AG04449 (cell line): ENCODE measurements at regions not wholly inside any gene's neighbourhood (a gene's known extent, or its start where the extent isn't known, plus 50 kb on each side); places are given as distances from the start of the nearest gene placed in this dataset.

Experiments used
- CTCF ChIA-PET: fragments of 350-600 bp; formaldehyde crosslinking; extraction: SDS; loops from one replicate; lab custom pipeline; 2021; ENCODE audit warnings: antibody characterized with exemption; lab: Yijun Ruan, JAX
- POLR2A ChIA-PET: fragments of 400-600, 350-600 bp; formaldehyde crosslinking; extraction: SDS; loops from one replicate; lab custom pipeline; 2020; ENCODE audit warnings: antibody characterized with exemption, inconsistent platforms; lab: Yijun Ruan, JAX
- DNase-seq: peaks from one replicate; pipeline ENCODE4 v3.0.0-alpha.2; 2010; ENCODE audit warnings: low read depth, low spot score
- H3K4me3 ChIP-seq: 2 replicates; pipeline ENCODE4 v1.5.1; 2011; ENCODE audit warnings: low read depth, mild to moderate bottlenecking, control low read depth, low read length
- TF ChIP-seq, protein P1 (sequence below): IDR thresholded peaks from one replicate; pipeline ENCODE4 v1.5.1; 2011; ENCODE audit warnings: mild to moderate bottlenecking, moderate library complexity, low read length, control low read depth, inconsistent platforms; ENCODE audit not compliant: insufficient read depth; ENCODE audit errors: missing control alignments

DNA sequence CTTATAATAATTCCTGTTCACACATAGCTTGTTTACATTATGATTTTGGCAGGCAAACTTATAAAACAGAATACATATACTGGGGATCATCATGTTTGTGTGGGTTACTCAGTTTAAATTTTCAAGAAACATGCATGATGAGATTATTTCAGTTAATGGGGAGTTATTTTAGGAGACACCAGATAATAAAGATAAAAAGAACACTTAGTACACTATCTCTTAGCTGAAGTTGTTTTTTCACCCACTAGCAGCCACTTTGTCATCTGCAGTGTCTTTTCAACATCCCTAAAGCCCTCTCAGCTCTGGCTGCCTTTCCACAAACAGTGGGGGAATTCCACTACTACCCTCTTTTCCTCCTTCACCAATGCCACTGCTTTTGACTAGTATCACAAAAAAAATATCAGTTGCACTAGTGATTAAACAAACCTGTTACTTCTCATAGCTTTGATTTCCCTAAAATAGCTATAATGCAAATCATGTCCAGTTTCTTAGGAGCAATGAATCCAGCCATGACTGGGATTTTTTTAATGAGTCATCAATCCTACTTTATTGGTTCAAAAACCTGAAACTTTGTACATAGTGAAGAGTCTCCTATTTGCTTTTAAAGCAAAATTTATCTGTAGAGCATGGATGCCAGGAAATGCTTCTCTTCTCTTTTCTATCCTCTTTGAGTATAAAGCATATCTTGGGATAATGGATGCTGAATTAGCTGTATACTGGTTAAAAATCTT is 156.7 kb upstream of the TFPI start:
- no peak for DNase-seq
- no peak overlapping the region for H3K4me3 ChIP-seq
- TF ChIP-seq, protein P1, sequence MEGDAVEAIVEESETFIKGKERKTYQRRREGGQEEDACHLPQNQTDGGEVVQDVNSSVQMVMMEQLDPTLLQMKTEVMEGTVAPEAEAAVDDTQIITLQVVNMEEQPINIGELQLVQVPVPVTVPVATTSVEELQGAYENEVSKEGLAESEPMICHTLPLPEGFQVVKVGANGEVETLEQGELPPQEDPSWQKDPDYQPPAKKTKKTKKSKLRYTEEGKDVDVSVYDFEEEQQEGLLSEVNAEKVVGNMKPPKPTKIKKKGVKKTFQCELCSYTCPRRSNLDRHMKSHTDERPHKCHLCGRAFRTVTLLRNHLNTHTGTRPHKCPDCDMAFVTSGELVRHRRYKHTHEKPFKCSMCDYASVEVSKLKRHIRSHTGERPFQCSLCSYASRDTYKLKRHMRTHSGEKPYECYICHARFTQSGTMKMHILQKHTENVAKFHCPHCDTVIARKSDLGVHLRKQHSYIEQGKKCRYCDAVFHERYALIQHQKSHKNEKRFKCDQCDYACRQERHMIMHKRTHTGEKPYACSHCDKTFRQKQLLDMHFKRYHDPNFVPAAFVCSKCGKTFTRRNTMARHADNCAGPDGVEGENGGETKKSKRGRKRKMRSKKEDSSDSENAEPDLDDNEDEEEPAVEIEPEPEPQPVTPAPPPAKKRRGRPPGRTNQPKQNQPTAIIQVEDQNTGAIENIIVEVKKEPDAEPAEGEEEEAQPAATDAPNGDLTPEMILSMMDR = no peak
- POLR2A ChIA-PET = no interaction called here
- CTCF ChIA-PET = no interaction called here

- no peak for DNase-seq
Measured at GRCh38 chr2:187715590-187715989, 161.4 kb upstream of the TFPI start.

GRCh38 chr2:187716301-187716700 is 162.1 kb upstream of the TFPI start:
- TF ChIP-seq, protein P1 = no peak
- no peak for DNase-seq
- CTCF ChIA-PET = no interaction called here
- H3K4me3 ChIP-seq = no peak overlapping the region
- POLR2A ChIA-PET = no interaction called here

More at GRCh38 chr2:187715590-187715989, 161.4 kb upstream of the TFPI start:
- ChIA-PET CTCF (no interaction called here), POLR2A (no interaction called here)
- TF ChIP-seq, protein P1 = no peak
- no peak overlapping the region for H3K4me3 ChIP-seq

DNA sequence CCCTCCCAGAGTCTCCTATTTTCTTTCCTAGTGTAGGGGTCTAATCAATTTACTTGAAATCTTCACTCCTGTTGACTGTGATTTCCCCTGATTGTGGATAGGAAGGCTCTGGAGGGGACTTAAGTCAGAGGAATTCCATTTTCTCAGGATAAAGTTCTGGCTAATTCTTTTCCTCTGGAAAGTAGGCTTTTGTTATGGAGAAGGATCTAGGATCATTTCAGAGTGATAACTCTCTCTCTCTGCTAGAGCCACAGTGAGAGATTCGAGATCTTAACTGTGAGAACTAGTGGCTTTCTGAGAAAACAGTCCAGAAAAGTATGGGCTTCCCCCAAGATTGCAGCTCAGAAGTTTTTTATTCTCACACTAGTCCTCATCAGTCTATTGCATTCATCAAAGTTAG is 163.9 kb upstream of the TFPI start:
- POLR2A ChIA-PET = no interaction called here
- no peak overlapping the region for H3K4me3 ChIP-seq
- no peak for DNase-seq
- CTCF ChIA-PET = no interaction called here
- TF ChIP-seq, protein P1 = no peak

- TF ChIP-seq, protein P1 = no peak
- CTCF ChIA-PET = no interaction called here
- no peak overlapping the region for H3K4me3 ChIP-seq
- POLR2A ChIA-PET = no interaction called here
- no peak for DNase-seq
Measured at GRCh38 chr2:187719510-187719909, 165.3 kb upstream of the TFPI start.

DNA sequence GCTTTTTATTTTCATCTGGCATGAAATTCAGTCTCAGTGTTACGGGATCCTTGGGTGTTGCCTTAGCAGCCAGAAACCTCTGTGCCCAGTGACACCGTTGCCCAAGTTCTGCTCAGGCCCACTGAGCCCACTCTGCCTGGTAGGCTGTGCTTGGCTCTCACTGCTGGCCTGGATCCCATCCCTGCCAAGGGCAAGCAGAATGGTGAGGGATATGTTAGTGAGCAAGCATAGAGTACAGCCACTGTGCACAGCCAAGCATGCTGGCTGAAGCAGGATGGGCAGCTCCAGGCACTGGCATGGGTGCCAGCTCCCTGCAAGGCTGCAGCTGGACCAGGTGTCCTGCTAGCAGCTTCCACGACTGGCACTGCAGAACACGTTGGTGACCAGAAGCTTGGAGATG is 194.7 kb upstream of the TFPI start:
- H3K4me3 ChIP-seq = no peak overlapping the region
- no peak for DNase-seq
- ChIA-PET POLR2A (no interaction called here), CTCF (interaction anchor here (1.0 kb wide), 1 partner anchor 10 kb away, joined by 3 read pairs; no protein-coding TSS in a partner anchor)
- TF ChIP-seq, protein P1 = no peak
